Osteoblast (primary cell): ENCODE measurements at regions not wholly inside any gene's neighbourhood (a gene's known extent, or its start where the extent isn't known, plus 50 kb on each side); places are given as distances from the start of the nearest gene placed in this dataset.

Experiments
- DNase-seq: peaks from one replicate; pipeline ENCODE4 v3.0.0; 2011; ENCODE audit warnings: low spot score, mixed read lengths; ENCODE audit not compliant: insufficient read length; ENCODE audit errors: missing footprints
- H2AFZ ChIP-seq: 2 replicates; pipeline ENCODE4 v1.6.0; 2011; ENCODE audit warnings: mild to moderate bottlenecking, low read length
- H3K27ac ChIP-seq: 2 replicates; pipeline ENCODE4 v1.5.1; 2011; ENCODE audit warnings: mild to moderate bottlenecking, low read depth, low read length, moderate library complexity
- H3K27me3 ChIP-seq: 2 replicates; pipeline ENCODE4 v1.6.0; 2012; ENCODE audit warnings: mild to moderate bottlenecking, control low read depth, inconsistent platforms, low read length, moderate library complexity; ENCODE audit not compliant: insufficient read depth
- H3K36me3 ChIP-seq: 2 replicates; pipeline ENCODE4 v1.5.1; 2011; ENCODE audit warnings: mild to moderate bottlenecking, low read length, control low read depth, moderate library complexity; ENCODE audit not compliant: insufficient read depth
- H3K4me1 ChIP-seq: 2 replicates; pipeline ENCODE4 v1.5.1; 2011; ENCODE audit warnings: mild to moderate bottlenecking, low read length, control low read depth, moderate library complexity; ENCODE audit not compliant: insufficient read depth
- H3K4me2 ChIP-seq: 2 replicates; pipeline ENCODE4 v1.6.0; 2011; ENCODE audit warnings: mild to moderate bottlenecking, low read length; ENCODE audit not compliant: insufficient read depth
- H3K4me3 ChIP-seq: fragments of 200-600 bp; sonication (generic); 3 replicates; pipeline ENCODE4 v1.5.1; 2012; ENCODE audit warnings: mild to moderate bottlenecking, low read length, inconsistent platforms; ENCODE audit not compliant: insufficient read depth
- H3K79me2 ChIP-seq: 2 replicates; pipeline ENCODE4 v1.6.0; 2012; ENCODE audit warnings: mild to moderate bottlenecking, low read length, control low read depth, inconsistent platforms; ENCODE audit not compliant: insufficient read depth
- H3K9me3 ChIP-seq: 2 replicates; pipeline ENCODE4 v1.5.1; 2011; ENCODE audit warnings: low read depth, low read length, control low read depth
- H4K20me1 ChIP-seq: 2 replicates; pipeline ENCODE4 v1.6.0; 2012; ENCODE audit warnings: mild to moderate bottlenecking, low read length, control low read depth; ENCODE audit not compliant: insufficient read depth
- TF ChIP-seq, protein P1 (sequence below): IDR thresholded peaks from 2 replicates; pipeline ENCODE4 v1.5.1; 2011; ENCODE audit warnings: mild to moderate bottlenecking, low read depth, low read length, moderate library complexity; ENCODE audit errors: extremely low read depth

DNA sequence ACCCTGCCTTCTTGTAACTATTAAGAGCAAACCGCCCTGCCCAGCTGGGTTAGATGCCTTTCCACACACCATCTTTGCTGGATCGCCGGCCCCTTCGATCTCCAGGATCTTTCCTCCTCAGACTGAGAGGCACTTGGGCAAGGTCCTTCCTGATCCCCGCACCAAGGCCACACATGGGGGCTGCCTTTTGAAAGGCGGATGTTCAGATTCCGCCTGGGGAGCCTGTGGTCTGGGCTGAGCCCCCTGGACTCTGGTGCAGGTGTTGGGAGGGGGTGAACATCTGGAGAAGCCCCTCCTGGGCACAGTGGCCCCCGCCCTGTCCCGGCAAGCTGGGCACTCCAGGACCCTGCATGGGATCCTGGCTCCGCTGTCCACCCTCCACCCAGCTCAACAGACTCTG is 135.4 kb upstream of the HDAC4 start:
- H2AFZ ChIP-seq = no peak overlapping the region
- H3K4me3 ChIP-seq = no peak overlapping the region
- H3K4me2 ChIP-seq = no peak overlapping the region
- no peaks in the 10 kb centered on the region for H3K4me1 ChIP-seq
- no peaks in the 10 kb centered on the region for H3K79me2 ChIP-seq
- TF ChIP-seq, protein P1, sequence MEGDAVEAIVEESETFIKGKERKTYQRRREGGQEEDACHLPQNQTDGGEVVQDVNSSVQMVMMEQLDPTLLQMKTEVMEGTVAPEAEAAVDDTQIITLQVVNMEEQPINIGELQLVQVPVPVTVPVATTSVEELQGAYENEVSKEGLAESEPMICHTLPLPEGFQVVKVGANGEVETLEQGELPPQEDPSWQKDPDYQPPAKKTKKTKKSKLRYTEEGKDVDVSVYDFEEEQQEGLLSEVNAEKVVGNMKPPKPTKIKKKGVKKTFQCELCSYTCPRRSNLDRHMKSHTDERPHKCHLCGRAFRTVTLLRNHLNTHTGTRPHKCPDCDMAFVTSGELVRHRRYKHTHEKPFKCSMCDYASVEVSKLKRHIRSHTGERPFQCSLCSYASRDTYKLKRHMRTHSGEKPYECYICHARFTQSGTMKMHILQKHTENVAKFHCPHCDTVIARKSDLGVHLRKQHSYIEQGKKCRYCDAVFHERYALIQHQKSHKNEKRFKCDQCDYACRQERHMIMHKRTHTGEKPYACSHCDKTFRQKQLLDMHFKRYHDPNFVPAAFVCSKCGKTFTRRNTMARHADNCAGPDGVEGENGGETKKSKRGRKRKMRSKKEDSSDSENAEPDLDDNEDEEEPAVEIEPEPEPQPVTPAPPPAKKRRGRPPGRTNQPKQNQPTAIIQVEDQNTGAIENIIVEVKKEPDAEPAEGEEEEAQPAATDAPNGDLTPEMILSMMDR = no peak
- H4K20me1 ChIP-seq = no peaks in the 10 kb centered on the region
- no peaks in the 10 kb centered on the region for H3K27me3 ChIP-seq
- no peaks in the 10 kb centered on the region for H3K9me3 ChIP-seq
- H3K27ac ChIP-seq = no peak overlapping the region
- H3K36me3 ChIP-seq = no peaks in the 10 kb centered on the region
- DNase-seq = no peak

DNA sequence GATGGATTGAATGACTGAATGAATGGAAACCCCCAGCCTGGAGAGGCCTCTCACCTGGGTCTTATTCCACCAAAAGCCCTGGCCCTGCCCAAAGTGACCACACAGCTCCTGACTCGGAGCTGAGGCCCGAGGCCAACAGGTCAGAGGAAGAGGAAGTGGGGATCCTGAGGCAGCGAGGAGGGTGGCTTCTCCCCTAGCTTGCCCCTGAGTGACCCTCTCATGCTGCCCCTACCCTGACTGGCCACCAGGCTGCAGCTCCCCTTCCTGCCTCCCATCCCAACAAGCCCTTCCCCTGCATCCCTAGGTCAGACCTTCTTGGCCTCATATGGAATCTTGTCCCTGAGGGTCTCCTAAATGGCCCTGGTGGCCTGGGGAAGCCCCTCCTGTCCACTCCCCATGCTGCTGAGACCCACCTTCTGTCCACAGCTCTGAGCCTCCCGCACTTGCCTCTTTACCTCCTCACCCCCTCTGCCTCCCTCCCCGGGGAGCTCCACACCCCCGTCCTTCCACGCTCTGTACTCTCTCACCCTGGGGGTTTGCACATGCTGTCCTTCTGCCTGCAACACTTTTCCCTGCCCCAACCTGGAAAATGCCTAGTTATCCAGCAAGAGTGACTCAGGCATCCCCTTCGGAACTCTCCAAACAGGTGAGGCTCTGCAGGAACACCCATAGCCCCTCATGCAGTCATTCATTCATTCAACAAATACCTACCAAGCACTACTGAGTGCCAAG is 134.8 kb upstream of the HDAC4 start:
- peak; percentile 66 for DNase-seq
- no peak overlapping the region for H3K4me3 ChIP-seq
- H3K79me2 ChIP-seq = no peaks in the 10 kb centered on the region
- no peak overlapping the region for H3K4me2 ChIP-seq
- H3K27me3 ChIP-seq = no peaks in the 10 kb centered on the region
- no peak overlapping the region for H2AFZ ChIP-seq
- H3K36me3 ChIP-seq = no peaks in the 10 kb centered on the region
- no peak overlapping the region for H3K27ac ChIP-seq
- TF ChIP-seq, protein P1 = no peak
- no peaks in the 10 kb centered on the region for H4K20me1 ChIP-seq
- H3K9me3 ChIP-seq = no peaks in the 10 kb centered on the region
- H3K4me1 ChIP-seq = no peaks in the 10 kb centered on the region

DNA sequence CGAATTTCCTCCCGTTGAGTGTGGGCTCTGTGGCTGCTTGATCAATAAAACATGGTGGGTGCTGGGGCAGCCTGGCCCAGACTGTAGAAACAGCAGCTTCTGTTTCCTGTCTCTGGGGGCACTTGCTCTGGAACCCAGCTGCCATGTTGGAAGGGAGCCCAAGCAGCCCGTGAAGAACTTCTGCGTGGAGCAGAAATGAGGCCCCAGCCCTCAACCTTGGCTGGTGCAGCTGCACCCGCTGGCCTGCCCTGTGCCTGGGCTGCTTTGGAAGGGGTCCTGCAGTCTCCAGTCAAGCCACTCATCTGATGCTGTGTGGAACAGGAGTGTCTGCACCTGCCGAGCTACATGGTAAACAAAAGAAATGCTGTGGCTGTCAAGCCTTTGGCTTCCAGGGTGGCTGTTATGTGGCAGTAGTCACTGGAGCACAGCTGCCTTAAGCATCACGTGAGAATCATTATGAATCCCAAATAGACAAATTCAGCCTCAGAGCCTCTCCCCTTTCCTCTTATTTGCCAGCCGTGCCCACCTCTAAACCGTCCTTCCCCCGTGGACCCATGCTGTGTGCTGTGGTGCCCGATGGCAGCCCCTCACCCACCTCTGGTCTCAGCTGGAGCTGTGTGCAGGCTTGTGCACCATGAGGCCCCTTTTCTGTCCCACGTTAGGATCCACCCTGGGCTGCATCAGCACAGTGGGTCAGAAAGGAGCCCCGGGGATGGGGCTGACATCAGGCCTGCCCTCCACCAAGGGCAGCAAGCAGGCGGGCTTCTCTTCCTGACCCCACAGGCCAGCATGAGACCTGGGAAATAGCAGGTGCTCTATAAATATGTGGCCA is 134.0 kb upstream of the HDAC4 start:
- H3K79me2 ChIP-seq = no peaks in the 10 kb centered on the region
- H3K4me2 ChIP-seq = no peak overlapping the region
- no peaks in the 10 kb centered on the region for H3K9me3 ChIP-seq
- H3K27me3 ChIP-seq = no peaks in the 10 kb centered on the region
- no peak overlapping the region for H2AFZ ChIP-seq
- H3K27ac ChIP-seq = no peak overlapping the region
- H3K4me1 ChIP-seq = no peaks in the 10 kb centered on the region
- H4K20me1 ChIP-seq = no peaks in the 10 kb centered on the region
- TF ChIP-seq, protein P1 = no peak
- H3K4me3 ChIP-seq = no peak overlapping the region
- no peaks in the 10 kb centered on the region for H3K36me3 ChIP-seq
- DNase-seq = no peak
